Prostate gland (tissue), 2 donors: ENCODE measurements at regions not wholly inside any gene's neighbourhood (a gene's known extent, or its start where the extent isn't known, plus 50 kb on each side); places are given as distances from the start of the nearest gene placed in this dataset.

Experiments used
- DNase-seq: peaks from one replicate; pipeline ENCODE4 v3.0.0-alpha.2; 2019; ENCODE audit warnings: low spot score
- H3K27ac ChIP-seq, 2 donors: fragments of 200-600 bp; sonication (generic); 2 replicates each; pipeline ENCODE4 v1.5.1; 2017 to 2019
- H3K27me3 ChIP-seq: fragments of 200-600 bp; sonication (generic); replicated peaks from 2 replicates; pipeline ENCODE4 v1.5.1; 2019; ENCODE audit not compliant: insufficient read depth
- H3K36me3 ChIP-seq, 2 donors: fragments of 200-600 bp; sonication (generic); 1 replicate in 1 of 2; 2 replicates in 1 of 2; pipeline versions ENCODE4 v1.5.1 to v1.8.1; 2017 to 2019
- H3K4me1 ChIP-seq: fragments of 200-600 bp; sonication (generic); replicated peaks from 2 replicates; pipeline ENCODE4 v1.5.1; 2019
- H3K4me3 ChIP-seq, 2 donors: fragments of 200-600 bp; sonication (generic); 2 replicates each; pipeline ENCODE4 v1.5.1; 2017 to 2019
- H3K9me3 ChIP-seq: fragments of 200-600 bp; sonication (generic); 2 replicates; pipeline ENCODE4 v1.5.1; 2017
- POLR2A ChIP-seq: fragments of 450-650 bp; IDR thresholded peaks from one replicate; pipeline ENCODE4 v1.6.1; 2016; ENCODE audit warnings: antibody characterized with exemption, mild to moderate bottlenecking
- POLR2AphosphoS5 ChIP-seq: sonication (generic); formaldehyde crosslinking; IDR thresholded peaks from one replicate; pipeline ENCODE4 v1.6.1; 2017; ENCODE audit warnings: antibody characterized with exemption
- WGBS: methylation state at CpG from one replicate; pipeline ENCODE4 v1.1.5; 2018; 5-methylcytosine and 5-hydroxymethylcytosine counted together
- intact Hi-C: fragments of 100-400 bp; cut with DNase I; formaldehyde crosslinking; loops from one replicate; pipeline ENCODE4 v1.14.2; 2022
- TF ChIP-seq, protein P1 (sequence below), 4 experiments: fragments of 200-600 bp in 2 of 4; fragments of 450-650 bp in 2 of 4; sonication (generic) in 2 of 4; IDR thresholded peaks; 1 replicate in 3 of 4; 2 replicates in 1 of 4; pipeline ENCODE4 v1.5.1; 2016 to 2019; ENCODE audit warnings: antibody characterized with exemption in 4 of 4, mild to moderate bottlenecking in 2 of 4, moderate library complexity in 2 of 4

DNA sequence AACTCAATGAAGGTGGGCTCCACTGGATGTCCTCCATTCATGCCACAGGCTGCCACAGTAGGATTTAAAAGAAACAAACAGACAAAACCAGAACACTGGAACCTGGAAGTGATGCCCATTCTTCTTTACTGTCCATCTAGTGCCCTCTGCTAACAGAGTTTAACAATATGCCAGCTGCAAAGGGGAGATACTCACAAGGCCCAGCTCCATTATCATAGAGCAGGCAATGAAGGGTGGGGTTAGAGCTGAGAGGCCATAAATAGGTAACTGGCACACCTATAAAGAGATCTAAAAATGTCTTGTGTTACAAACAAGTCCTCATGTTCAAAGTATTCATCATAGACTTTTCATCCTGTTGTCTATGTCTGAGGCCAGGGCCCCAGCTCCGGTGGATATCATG is 75.6 kb downstream of the SOD2 start:
- intact Hi-C loops = no loop called here
- DNase-seq = no peak

DNA sequence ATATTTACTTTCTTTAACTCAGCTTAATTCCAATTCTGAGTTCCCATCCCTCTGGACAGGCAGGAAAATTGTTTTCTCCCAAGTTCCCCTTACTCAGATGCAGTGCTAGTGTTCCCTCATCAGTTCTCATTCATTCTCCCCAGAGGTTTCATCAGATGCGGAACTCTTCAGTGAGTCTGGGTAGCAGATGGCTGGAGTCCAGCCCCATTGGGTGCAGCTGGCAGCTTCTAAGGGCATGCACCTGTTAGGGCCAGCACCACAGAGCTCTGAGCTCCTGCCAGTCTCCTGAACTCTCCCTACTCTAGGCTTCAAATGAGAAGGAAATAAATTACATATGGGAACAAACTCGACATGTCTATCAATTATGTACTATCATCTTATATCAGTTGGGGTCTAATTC is 76.6 kb downstream of the SOD2 start:
- no peak overlapping the region for H3K27ac ChIP-seq
- intact Hi-C loops = no loop called here
- WGBS = 95% methylated on average over 2 of the region's 2 CpGs
- no peaks in the 10 kb centered on the region for H3K9me3 ChIP-seq
- no peaks in the 10 kb centered on the region for H3K36me3 ChIP-seq
- no peaks in the 10 kb centered on the region for H3K27me3 ChIP-seq
- DNase-seq = no peak
- H3K4me1 ChIP-seq = no peaks in the 10 kb centered on the region
- TF ChIP-seq POLR2A (no peak), POLR2AphosphoS5 (no peak)
- H3K4me3 ChIP-seq = no peak overlapping the region

More for the DNA sequence above, 75.6 kb downstream of the SOD2 start:
- Histone ChIP-seq H3K4me3 (no peak overlapping the region), H3K27ac (no peak overlapping the region), H3K36me3 (no peaks in the 10 kb centered on the region), H3K27me3 (no peaks in the 10 kb centered on the region), H3K4me1 (no peaks in the 10 kb centered on the region), H3K9me3 (no peaks in the 10 kb centered on the region)
- 96% methylated on average over 1 of the region's 1 CpG for WGBS
- TF ChIP-seq, protein P1, sequence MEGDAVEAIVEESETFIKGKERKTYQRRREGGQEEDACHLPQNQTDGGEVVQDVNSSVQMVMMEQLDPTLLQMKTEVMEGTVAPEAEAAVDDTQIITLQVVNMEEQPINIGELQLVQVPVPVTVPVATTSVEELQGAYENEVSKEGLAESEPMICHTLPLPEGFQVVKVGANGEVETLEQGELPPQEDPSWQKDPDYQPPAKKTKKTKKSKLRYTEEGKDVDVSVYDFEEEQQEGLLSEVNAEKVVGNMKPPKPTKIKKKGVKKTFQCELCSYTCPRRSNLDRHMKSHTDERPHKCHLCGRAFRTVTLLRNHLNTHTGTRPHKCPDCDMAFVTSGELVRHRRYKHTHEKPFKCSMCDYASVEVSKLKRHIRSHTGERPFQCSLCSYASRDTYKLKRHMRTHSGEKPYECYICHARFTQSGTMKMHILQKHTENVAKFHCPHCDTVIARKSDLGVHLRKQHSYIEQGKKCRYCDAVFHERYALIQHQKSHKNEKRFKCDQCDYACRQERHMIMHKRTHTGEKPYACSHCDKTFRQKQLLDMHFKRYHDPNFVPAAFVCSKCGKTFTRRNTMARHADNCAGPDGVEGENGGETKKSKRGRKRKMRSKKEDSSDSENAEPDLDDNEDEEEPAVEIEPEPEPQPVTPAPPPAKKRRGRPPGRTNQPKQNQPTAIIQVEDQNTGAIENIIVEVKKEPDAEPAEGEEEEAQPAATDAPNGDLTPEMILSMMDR (IDR thresholded peaks at IDR 0.05) = no peak
- TF ChIP-seq POLR2A (no peak), POLR2AphosphoS5 (no peak)

DNA sequence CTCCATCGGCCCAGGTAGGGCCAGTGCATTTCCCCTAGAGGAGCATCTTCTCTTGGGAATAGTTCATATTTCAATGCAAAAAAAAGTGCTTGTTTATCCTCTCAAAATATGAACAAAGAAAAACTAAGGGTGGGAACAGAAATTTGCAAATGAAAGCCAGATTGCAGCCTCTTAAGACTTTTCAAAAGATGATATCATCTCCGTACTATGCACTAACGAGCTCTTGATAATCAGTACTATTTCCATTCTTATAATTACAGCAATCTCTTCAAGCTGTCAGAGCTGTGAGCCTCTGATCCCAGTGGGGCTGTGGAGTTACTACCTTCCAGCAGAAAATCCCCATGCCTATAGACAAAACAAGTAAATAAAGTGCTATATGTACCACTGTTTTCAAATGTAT is 77.1 kb downstream of the SOD2 start:
- Histone ChIP-seq H3K36me3 (no peaks in the 10 kb centered on the region), H3K27ac (no peak overlapping the region), H3K9me3 (no peaks in the 10 kb centered on the region), H3K27me3 (no peaks in the 10 kb centered on the region), H3K4me3 (no peak overlapping the region), H3K4me1 (no peaks in the 10 kb centered on the region)
- DNase-seq = no peak
- 66% methylated on average over 3 of the region's 3 CpGs for WGBS
- no peak for TF ChIP-seq POLR2AphosphoS5
- no peak for TF ChIP-seq POLR2A
- TF ChIP-seq, protein P1 (IDR thresholded peaks at IDR 0.05) = no peak
- intact Hi-C loops = no loop called here

DNA sequence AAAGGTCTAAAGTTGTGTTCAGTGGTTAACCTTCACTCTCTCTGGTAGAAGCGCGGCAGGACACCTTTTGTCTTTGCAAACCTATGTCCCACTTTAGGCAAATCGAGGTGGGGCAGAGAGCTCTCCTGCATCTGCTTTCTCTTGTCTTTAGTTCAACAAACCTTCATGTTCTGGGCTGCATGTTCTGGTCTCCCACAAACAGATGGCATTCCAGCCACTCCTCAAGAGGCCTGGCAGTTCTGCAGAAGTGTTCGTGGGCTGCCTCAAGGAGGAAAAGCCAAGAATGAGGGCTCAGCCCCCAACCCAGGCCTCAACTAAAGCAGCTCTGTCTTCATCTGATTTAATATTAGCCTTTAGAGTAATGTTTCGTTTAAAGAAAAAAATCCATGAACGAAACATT is 82.2 kb downstream of the SOD2 start:
- no peaks in the 10 kb centered on the region for H3K4me1 ChIP-seq
- no peaks in the 10 kb centered on the region for H3K36me3 ChIP-seq
- DNase-seq = no peak
- intact Hi-C loops = no loop called here
- H3K9me3 ChIP-seq = no peaks in the 10 kb centered on the region
- WGBS = 88% methylated on average over 6 of the region's 6 CpGs
- H3K4me3 ChIP-seq = no peak overlapping the region
- no peak overlapping the region for H3K27ac ChIP-seq
- H3K27me3 ChIP-seq = no peaks in the 10 kb centered on the region
- TF ChIP-seq, protein P1 (IDR thresholded peaks at IDR 0.05) = no peak

DNA sequence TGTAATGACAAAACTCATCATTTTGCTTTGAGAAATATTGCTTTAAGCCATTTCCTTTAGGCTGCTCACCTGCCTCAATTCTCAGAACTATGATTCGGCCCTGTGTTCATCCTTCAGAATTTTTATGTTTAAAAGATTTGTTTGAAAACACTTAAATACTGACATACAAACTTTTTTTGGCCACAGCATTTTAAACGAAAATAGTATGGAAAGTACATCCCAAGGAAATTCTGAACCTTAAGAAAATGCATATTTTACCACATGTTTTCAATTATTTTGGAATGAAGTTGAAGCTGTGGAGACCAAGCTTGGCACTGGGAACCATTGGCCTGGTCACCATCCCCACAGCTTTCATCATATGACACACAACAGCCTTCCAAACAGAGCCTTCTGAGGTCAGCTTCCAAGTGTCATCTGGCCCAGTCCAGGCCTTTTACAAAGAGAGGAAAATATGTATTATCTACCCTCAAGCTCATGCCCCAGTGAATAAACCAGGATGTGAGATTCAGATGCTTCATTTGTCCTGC is 83.3 kb downstream of the SOD2 start:
- TF ChIP-seq, protein P1 (IDR thresholded peaks at IDR 0.05) = no peak
- TF ChIP-seq POLR2A (no peak), POLR2AphosphoS5 (no peak)
- Histone ChIP-seq H3K36me3 (no peaks in the 10 kb centered on the region), H3K4me1 (no peaks in the 10 kb centered on the region), H3K4me3 (no peak overlapping the region), H3K27ac (no peak overlapping the region), H3K9me3 (no peaks in the 10 kb centered on the region), H3K27me3 (no peaks in the 10 kb centered on the region)
- DNase-seq = no peak
- 65% methylated on average over 2 of the region's 2 CpGs for WGBS
- intact Hi-C loops = no loop called here
